ENCODE measurements at regions not wholly inside any gene's neighbourhood (a gene's known extent, or its start where the extent isn't known, plus 50 kb on each side); places are given as distances from the start of the nearest gene placed in this dataset.

DNA sequence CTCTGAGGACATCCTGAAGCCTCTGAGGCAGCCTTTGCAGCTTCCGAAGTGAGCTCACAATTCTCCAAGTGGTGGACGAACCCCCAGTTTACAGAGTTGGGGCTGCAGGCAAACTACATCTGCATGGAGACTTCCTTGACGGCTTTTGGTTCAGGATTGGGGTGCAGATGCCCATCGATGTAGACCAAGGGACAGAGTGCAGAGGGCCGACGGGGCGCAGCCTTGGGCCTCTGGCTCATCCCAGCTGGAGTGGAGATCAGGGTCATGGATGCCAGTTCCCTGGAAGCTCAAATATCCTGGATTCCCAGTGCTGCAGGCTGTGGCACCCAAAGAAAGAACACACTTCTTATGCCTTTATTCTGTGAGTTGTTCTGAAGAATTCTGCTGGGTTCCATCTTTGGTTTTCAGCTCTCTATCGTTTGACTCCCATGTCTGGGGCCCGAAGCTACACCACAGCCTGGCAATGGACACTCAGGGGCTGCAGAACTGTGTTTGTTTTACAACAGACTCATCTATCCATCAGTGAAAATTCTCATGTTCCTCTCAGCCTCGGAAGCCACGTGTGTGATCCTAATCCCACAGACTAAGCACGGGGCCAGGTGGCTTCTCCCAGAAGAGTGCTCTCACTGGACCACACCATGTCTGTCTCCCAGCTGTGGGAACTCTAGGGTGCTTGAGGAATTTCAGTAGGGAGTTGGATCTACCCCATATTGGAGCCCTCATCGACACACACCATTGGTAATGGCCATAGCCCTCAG is 414.1 kb upstream of the MYT1L start:
- TF ChIP-seq, protein P1, sequence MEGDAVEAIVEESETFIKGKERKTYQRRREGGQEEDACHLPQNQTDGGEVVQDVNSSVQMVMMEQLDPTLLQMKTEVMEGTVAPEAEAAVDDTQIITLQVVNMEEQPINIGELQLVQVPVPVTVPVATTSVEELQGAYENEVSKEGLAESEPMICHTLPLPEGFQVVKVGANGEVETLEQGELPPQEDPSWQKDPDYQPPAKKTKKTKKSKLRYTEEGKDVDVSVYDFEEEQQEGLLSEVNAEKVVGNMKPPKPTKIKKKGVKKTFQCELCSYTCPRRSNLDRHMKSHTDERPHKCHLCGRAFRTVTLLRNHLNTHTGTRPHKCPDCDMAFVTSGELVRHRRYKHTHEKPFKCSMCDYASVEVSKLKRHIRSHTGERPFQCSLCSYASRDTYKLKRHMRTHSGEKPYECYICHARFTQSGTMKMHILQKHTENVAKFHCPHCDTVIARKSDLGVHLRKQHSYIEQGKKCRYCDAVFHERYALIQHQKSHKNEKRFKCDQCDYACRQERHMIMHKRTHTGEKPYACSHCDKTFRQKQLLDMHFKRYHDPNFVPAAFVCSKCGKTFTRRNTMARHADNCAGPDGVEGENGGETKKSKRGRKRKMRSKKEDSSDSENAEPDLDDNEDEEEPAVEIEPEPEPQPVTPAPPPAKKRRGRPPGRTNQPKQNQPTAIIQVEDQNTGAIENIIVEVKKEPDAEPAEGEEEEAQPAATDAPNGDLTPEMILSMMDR (IDR thresholded peaks at IDR 0.05), result no peak
- TF ChIP-seq POLR2A (IDR thresholded peaks at IDR 0.05), result no peak

Data from right lobe of liver (tissue), 4 donors.